ENCODE measurements at regions not wholly inside any gene's neighbourhood (a gene's known extent, or its start where the extent isn't known, plus 50 kb on each side); places are given as distances from the start of the nearest gene placed in this dataset.

GRCh38 chr3:72624656-72625055 lies 223.6 kb downstream of the SHQ1 start:
- DNase-seq: no peak
- intact Hi-C loops (cut with DNase I; ENCODE audit: low total_unique reads): no loop called here
- no peaks in the 10 kb centered on the region for H3K36me3 ChIP-seq

GRCh38 chr3:72618739-72619138 lies 229.5 kb downstream of the SHQ1 start:
- TF ChIP-seq CTCF (IDR thresholded peaks at IDR 0.05) (no peak), POLR2A (IDR thresholded peaks at IDR 0.05) (no peak)
- no peaks in the 10 kb centered on the region for H3K4me1 ChIP-seq
- H3K27me3 ChIP-seq: no peaks in the 10 kb centered on the region
- no peaks in the 10 kb centered on the region for H3K9me3 ChIP-seq
- no peak for DNase-seq
- H3K27ac ChIP-seq: no peak overlapping the region
- intact Hi-C loops (cut with DNase I; ENCODE audit: low total_unique reads): no loop called here
- no peaks in the 10 kb centered on the region for H3K36me3 ChIP-seq
- no peak overlapping the region for H3K4me3 ChIP-seq

More at GRCh38 chr3:72624656-72625055, 223.6 kb downstream of the SHQ1 start:
- TF ChIP-seq POLR2A (IDR thresholded peaks at IDR 0.05): no peak
- no peak for TF ChIP-seq CTCF (IDR thresholded peaks at IDR 0.05)
- H3K4me3 ChIP-seq: no peak overlapping the region
- no peaks in the 10 kb centered on the region for H3K4me1 ChIP-seq
- H3K27me3 ChIP-seq: no peaks in the 10 kb centered on the region
- no peak overlapping the region for H3K27ac ChIP-seq
- H3K9me3 ChIP-seq: no peaks in the 10 kb centered on the region

GRCh38 chr3:72617424-72618024 lies 230.7 kb downstream of the SHQ1 start:
- Histone ChIP-seq H3K4me1 (no peaks in the 10 kb centered on the region), H3K9me3 (no peaks in the 10 kb centered on the region), H3K36me3 (no peaks in the 10 kb centered on the region), H3K27ac (no peak overlapping the region), H3K4me3 (no peak overlapping the region), H3K27me3 (no peaks in the 10 kb centered on the region)
- intact Hi-C loops (cut with DNase I; ENCODE audit: low total_unique reads): no loop called here
- TF ChIP-seq POLR2A (IDR thresholded peaks at IDR 0.05) (no peak), CTCF (IDR thresholded peaks at IDR 0.05) (no peak)
- no peak for DNase-seq

- Histone ChIP-seq H3K27ac (no peak overlapping the region), H3K4me3 (no peak overlapping the region), H3K4me1 (no peaks in the 10 kb centered on the region), H3K36me3 (no peaks in the 10 kb centered on the region), H3K27me3 (no peaks in the 10 kb centered on the region), H3K9me3 (no peaks in the 10 kb centered on the region)
- no peak for DNase-seq
- intact Hi-C loops (cut with DNase I; ENCODE audit: low total_unique reads): no loop called here
- TF ChIP-seq CTCF (IDR thresholded peaks at IDR 0.05) (no peak), POLR2A (IDR thresholded peaks at IDR 0.05) (no peak)
Measured at GRCh38 chr3:72615776-72616175, 232.5 kb downstream of the SHQ1 start.

GRCh38 chr3:72615182-72615581 lies 233.1 kb downstream of the SHQ1 start:
- intact Hi-C loops (cut with DNase I; ENCODE audit: low total_unique reads): no loop called here
- H3K27me3 ChIP-seq: no peaks in the 10 kb centered on the region

More at GRCh38 chr3:72615182-72615581, 233.1 kb downstream of the SHQ1 start:
- DNase-seq: no peak
- Histone ChIP-seq H3K27ac (no peak overlapping the region), H3K9me3 (no peaks in the 10 kb centered on the region), H3K4me3 (no peak overlapping the region), H3K36me3 (no peaks in the 10 kb centered on the region), H3K4me1 (no peaks in the 10 kb centered on the region)
- TF ChIP-seq POLR2A (IDR thresholded peaks at IDR 0.05) (no peak), CTCF (IDR thresholded peaks at IDR 0.05) (no peak)
